ENCODE measurements at regions not wholly inside any gene's neighbourhood (a gene's known extent, or its start where the extent isn't known, plus 50 kb on each side); places are given as distances from the start of the nearest gene placed in this dataset.

- Histone ChIP-seq H3K9me3 (ENCODE audit: low read depth, low read length) (no peaks in the 10 kb centered on the region), H3K27me3 (ENCODE audit: insufficient read depth, low read length) (no peaks in the 10 kb centered on the region), H3K4me3 (ENCODE audit: insufficient read depth, low read length) (no peak overlapping the region), H4K20me1 (ENCODE audit: insufficient read depth, low read length) (no peaks in the 10 kb centered on the region), H3K4me2 (ENCODE audit: insufficient read depth, low read length) (no peak overlapping the region), H3K36me3 (ENCODE audit: insufficient read depth, low read length) (no peaks in the 10 kb centered on the region), H3K27ac (ENCODE audit: low read depth, low read length) (no peak overlapping the region), H3K4me1 (ENCODE audit: insufficient read depth, low read length) (no peaks in the 10 kb centered on the region), H2AFZ (ENCODE audit: low read length) (no peak overlapping the region), H3K79me2 (ENCODE audit: insufficient read depth, low read length) (no peaks in the 10 kb centered on the region)
- TF ChIP-seq CTCF (IDR thresholded peaks at IDR 0.05; ENCODE audit: extremely low read depth, low read depth, low read length): no peak
- no peak for DNase-seq (ENCODE audit: insufficient read length, low spot score, missing footprints)
Measured at GRCh38 chr18:6493194-6493593, 78.5 kb upstream of the L3MBTL4 start.

- Histone ChIP-seq H3K4me1 (ENCODE audit: insufficient read depth, low read length) (no peaks in the 10 kb centered on the region), H2AFZ (ENCODE audit: low read length) (no peak overlapping the region), H3K79me2 (ENCODE audit: insufficient read depth, low read length) (no peaks in the 10 kb centered on the region), H3K27ac (ENCODE audit: low read depth, low read length) (no peak overlapping the region), H3K9me3 (ENCODE audit: low read depth, low read length) (no peaks in the 10 kb centered on the region), H3K4me3 (ENCODE audit: insufficient read depth, low read length) (no peak overlapping the region), H3K36me3 (ENCODE audit: insufficient read depth, low read length) (no peaks in the 10 kb centered on the region), H3K27me3 (ENCODE audit: insufficient read depth, low read length) (no peaks in the 10 kb centered on the region), H4K20me1 (ENCODE audit: insufficient read depth, low read length) (no peaks in the 10 kb centered on the region), H3K4me2 (ENCODE audit: insufficient read depth, low read length) (no peak overlapping the region)
- no peak for DNase-seq (ENCODE audit: insufficient read length, low spot score, missing footprints)
- no peak for TF ChIP-seq CTCF (IDR thresholded peaks at IDR 0.05; ENCODE audit: extremely low read depth, low read depth, low read length)
Measured at GRCh38 chr18:6495536-6495935, 80.8 kb upstream of the L3MBTL4 start.

GRCh38 chr18:6497543-6497942 is 82.8 kb upstream of the L3MBTL4 start:
- H3K27me3 ChIP-seq (ENCODE audit: insufficient read depth, low read length): no peaks in the 10 kb centered on the region
- H3K4me2 ChIP-seq (ENCODE audit: insufficient read depth, low read length): no peak overlapping the region

GRCh38 chr18:6498289-6498856 is 83.7 kb upstream of the L3MBTL4 start:
- no peak overlapping the region for H3K4me3 ChIP-seq (ENCODE audit: insufficient read depth, low read length)
- H3K4me2 ChIP-seq (ENCODE audit: insufficient read depth, low read length): no peak overlapping the region
- DNase-seq (ENCODE audit: insufficient read length, low spot score, missing footprints): no peak
- H3K36me3 ChIP-seq (ENCODE audit: insufficient read depth, low read length): no peaks in the 10 kb centered on the region
- TF ChIP-seq CTCF (IDR thresholded peaks at IDR 0.05; ENCODE audit: extremely low read depth, low read depth, low read length): no peak
- H3K79me2 ChIP-seq (ENCODE audit: insufficient read depth, low read length): no peaks in the 10 kb centered on the region
- H3K4me1 ChIP-seq (ENCODE audit: insufficient read depth, low read length): no peaks in the 10 kb centered on the region
- no peaks in the 10 kb centered on the region for H3K9me3 ChIP-seq (ENCODE audit: low read depth, low read length)
- no peaks in the 10 kb centered on the region for H4K20me1 ChIP-seq (ENCODE audit: insufficient read depth, low read length)
- no peaks in the 10 kb centered on the region for H3K27me3 ChIP-seq (ENCODE audit: insufficient read depth, low read length)
- H3K27ac ChIP-seq (ENCODE audit: low read depth, low read length): no peak overlapping the region
- no peak overlapping the region for H2AFZ ChIP-seq (ENCODE audit: low read length)

More at GRCh38 chr18:6497543-6497942, 82.8 kb upstream of the L3MBTL4 start:
- no peak overlapping the region for H3K4me3 ChIP-seq (ENCODE audit: insufficient read depth, low read length)
- H3K27ac ChIP-seq (ENCODE audit: low read depth, low read length): no peak overlapping the region
- H3K36me3 ChIP-seq (ENCODE audit: insufficient read depth, low read length): no peaks in the 10 kb centered on the region
- H3K4me1 ChIP-seq (ENCODE audit: insufficient read depth, low read length): no peaks in the 10 kb centered on the region
- no peaks in the 10 kb centered on the region for H3K79me2 ChIP-seq (ENCODE audit: insufficient read depth, low read length)
- no peak overlapping the region for H2AFZ ChIP-seq (ENCODE audit: low read length)
- no peak for DNase-seq (ENCODE audit: insufficient read length, low spot score, missing footprints)
- no peaks in the 10 kb centered on the region for H3K9me3 ChIP-seq (ENCODE audit: low read depth, low read length)
- TF ChIP-seq CTCF (IDR thresholded peaks at IDR 0.05; ENCODE audit: extremely low read depth, low read depth, low read length): no peak
- H4K20me1 ChIP-seq (ENCODE audit: insufficient read depth, low read length): no peaks in the 10 kb centered on the region
